Panc1 (cell line): ENCODE measurements at regions not wholly inside any gene's neighbourhood (a gene's known extent, or its start where the extent isn't known, plus 50 kb on each side); places are given as distances from the start of the nearest gene placed in this dataset.

Source experiments
- POLR2AphosphoS5 ChIP-seq: IDR thresholded peaks from 2 replicates; pipeline ENCODE4 v1.6.1; 2012; ENCODE audit warnings: mild to moderate bottlenecking, low read depth, low read length, moderate library complexity
- TCF7L2 ChIP-seq: IDR thresholded peaks from 2 replicates; pipeline ENCODE4 v1.6.1; 2011; ENCODE audit warnings: mild to moderate bottlenecking, low read depth, low read length, inconsistent platforms
- TF ChIP-seq, protein P1 (sequence below): fragments of 450-650 bp; IDR thresholded peaks from 2 replicates; pipeline ENCODE4 v1.5.1; 2017; ENCODE audit warnings: mild to moderate bottlenecking

DNA sequence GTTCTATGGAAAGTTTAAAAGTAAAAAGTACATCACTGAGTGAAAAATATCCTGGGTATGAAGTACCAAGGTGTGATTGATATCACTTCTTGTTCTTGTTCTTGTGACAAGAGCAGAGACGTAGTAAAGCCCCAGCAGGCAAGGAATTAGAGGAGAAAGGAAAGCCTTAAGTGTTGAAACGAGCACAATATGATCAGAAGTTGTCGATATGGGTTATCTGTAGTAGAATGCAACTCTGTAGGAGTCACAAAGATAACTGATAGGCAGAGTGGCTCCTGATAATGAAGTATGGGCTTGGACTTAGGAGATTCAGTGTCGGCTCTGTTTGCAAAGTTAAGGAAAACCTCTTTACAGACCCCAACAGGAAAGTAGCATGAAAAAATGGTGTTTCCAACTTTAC, 1179.1 kb downstream of the DTWD2 start:
- TF ChIP-seq, protein P1, sequence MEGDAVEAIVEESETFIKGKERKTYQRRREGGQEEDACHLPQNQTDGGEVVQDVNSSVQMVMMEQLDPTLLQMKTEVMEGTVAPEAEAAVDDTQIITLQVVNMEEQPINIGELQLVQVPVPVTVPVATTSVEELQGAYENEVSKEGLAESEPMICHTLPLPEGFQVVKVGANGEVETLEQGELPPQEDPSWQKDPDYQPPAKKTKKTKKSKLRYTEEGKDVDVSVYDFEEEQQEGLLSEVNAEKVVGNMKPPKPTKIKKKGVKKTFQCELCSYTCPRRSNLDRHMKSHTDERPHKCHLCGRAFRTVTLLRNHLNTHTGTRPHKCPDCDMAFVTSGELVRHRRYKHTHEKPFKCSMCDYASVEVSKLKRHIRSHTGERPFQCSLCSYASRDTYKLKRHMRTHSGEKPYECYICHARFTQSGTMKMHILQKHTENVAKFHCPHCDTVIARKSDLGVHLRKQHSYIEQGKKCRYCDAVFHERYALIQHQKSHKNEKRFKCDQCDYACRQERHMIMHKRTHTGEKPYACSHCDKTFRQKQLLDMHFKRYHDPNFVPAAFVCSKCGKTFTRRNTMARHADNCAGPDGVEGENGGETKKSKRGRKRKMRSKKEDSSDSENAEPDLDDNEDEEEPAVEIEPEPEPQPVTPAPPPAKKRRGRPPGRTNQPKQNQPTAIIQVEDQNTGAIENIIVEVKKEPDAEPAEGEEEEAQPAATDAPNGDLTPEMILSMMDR, result no peak
- no peak for TF ChIP-seq POLR2AphosphoS5
- no peak for TF ChIP-seq TCF7L2
